ENCODE measurements at regions not wholly inside any gene's neighbourhood (a gene's known extent, or its start where the extent isn't known, plus 50 kb on each side); places are given as distances from the start of the nearest gene placed in this dataset.

DNA sequence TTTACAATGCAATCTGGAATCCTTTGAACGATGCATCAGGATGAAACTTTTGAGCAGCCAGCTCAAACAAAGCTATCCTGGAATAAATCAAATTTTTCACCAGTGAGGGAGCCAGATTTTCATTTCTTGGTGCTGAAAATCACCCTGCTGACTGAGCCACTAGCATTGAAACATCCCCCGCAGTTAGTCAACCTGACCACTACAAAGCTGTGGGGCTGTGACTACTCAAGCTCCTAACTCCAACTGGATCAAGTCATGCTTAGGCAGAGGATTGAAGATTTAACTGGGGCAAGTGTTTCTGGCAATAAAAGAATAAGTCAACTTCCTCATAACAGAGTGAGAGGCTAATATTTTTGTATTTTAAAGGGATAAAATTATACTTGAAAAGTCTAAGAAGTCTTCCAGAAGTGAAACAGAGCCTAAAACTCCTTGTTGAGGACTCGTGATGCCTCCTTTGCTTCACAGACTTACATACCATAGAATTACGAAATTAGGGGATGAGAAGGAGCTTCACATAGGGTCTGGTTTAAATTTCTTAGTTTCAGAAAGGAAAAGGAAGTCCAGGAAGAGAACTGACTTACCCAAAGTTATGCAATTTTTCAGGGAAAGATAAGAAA lies 177.8 kb downstream of the SERPINI1 start:
- Histone ChIP-seq H4K20me1 (ENCODE audit: insufficient read depth, low read length) (no peaks in the 10 kb centered on the region), H3K9ac (ENCODE audit: insufficient read depth, low read length, poor library complexity, severe bottlenecking) (no peak overlapping the region), H2AFZ (ENCODE audit: insufficient read depth, low read depth, low read length, poor library complexity, severe bottlenecking) (no peak overlapping the region), H3K4me2 (replicated peaks; ENCODE audit: extremely low read depth, low read length, poor library complexity, severe bottlenecking) (peak overlapping the region; percentile 29), H3K36me3 (replicated peaks in 1 of 2; ENCODE audit: control insufficient read depth in 1 of 2, insufficient read depth in 2 of 2, low read length in 2 of 2) (no peaks in the 10 kb centered on the region), H3K9me3 (replicated peaks in 1 of 2; ENCODE audit: control insufficient read depth in 1 of 2, insufficient read depth in 1 of 2, low read length in 2 of 2) (no peaks in the 10 kb centered on the region), H3K4me3 (replicated peaks in 1 of 3; ENCODE audit: low read depth in 2 of 3, low read length in 3 of 3) (peak overlapping the region in 1 of 3 experiments; percentile 13), H3K4me1 (ENCODE audit: control insufficient read depth in 1 of 2, insufficient read depth in 2 of 2, low read length in 2 of 2) (peaks cover 14% of the 10 kb centered on the region in 2 donors), H3K79me2 (ENCODE audit: insufficient read depth, low read length) (no peaks in the 10 kb centered on the region), H3K27me3 (ENCODE audit: control insufficient read depth in 2 of 2, insufficient read depth in 2 of 2, low read length in 2 of 2) (no peaks in the 10 kb centered on the region), H3K27ac (ENCODE audit: low read depth in 1 of 2, low read length in 2 of 2) (peak overlapping the region in 1 of 2 donors; percentile 33)
- Mint-ChIP-seq H3K27me3 (ENCODE audit: low read depth in 3 of 3) (no peaks in the 10 kb centered on the region), H3K4me3 (no peak overlapping the region), H3K9me3 (no peaks in the 10 kb centered on the region), H3K27ac (peak overlapping the region in 3 of 7 donors; percentile 18 to 66 (median 32)), H3K36me3 (no peaks in the 10 kb centered on the region), H3K4me1 (peaks cover 21% of the 10 kb centered on the region)
- TF ChIP-seq, protein P1, sequence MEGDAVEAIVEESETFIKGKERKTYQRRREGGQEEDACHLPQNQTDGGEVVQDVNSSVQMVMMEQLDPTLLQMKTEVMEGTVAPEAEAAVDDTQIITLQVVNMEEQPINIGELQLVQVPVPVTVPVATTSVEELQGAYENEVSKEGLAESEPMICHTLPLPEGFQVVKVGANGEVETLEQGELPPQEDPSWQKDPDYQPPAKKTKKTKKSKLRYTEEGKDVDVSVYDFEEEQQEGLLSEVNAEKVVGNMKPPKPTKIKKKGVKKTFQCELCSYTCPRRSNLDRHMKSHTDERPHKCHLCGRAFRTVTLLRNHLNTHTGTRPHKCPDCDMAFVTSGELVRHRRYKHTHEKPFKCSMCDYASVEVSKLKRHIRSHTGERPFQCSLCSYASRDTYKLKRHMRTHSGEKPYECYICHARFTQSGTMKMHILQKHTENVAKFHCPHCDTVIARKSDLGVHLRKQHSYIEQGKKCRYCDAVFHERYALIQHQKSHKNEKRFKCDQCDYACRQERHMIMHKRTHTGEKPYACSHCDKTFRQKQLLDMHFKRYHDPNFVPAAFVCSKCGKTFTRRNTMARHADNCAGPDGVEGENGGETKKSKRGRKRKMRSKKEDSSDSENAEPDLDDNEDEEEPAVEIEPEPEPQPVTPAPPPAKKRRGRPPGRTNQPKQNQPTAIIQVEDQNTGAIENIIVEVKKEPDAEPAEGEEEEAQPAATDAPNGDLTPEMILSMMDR (IDR thresholded peaks at IDR 0.05): no peak
- WGBS (ENCODE audit: insufficient coverage): 83% methylated on average over 1 of the region's 4 CpGs
- peak in 2 of 3 donors; percentile 11 to 22 for DNase-seq
- intact Hi-C loops (cut with micrococcal nuclease): no loop called here

DNA sequence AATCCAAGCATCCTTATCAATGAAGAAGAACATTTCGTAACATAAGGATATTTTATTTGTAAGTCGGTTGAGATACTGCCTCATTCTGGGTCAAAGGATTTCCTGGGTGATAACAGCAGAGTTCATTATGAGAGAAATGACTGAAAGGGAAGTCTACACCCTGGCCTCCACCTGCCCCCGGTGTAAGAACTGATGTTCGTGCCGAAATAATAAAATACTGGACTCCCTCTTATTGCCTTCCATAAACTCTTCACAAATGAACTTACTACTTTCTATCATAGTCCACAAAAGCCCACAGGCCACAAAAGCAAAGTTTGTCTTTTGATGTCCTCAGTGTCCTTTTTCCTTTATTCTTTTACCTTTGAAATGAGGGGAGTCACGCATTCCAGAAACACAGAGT lies 174.4 kb downstream of the SERPINI1 start:
- no peak for DNase-seq
- H3K4me2 ChIP-seq (replicated peaks; ENCODE audit: extremely low read depth, low read length, poor library complexity, severe bottlenecking): no peak overlapping the region
- H2AFZ ChIP-seq (ENCODE audit: insufficient read depth, low read depth, low read length, poor library complexity, severe bottlenecking): no peak overlapping the region
- H3K4me3 Mint-ChIP-seq: no peak overlapping the region
- no peak overlapping the region for H3K4me3 ChIP-seq (replicated peaks in 1 of 3; ENCODE audit: low read depth in 2 of 3, low read length in 3 of 3)
- H3K27ac Mint-ChIP-seq: no peak overlapping the region
- no peaks in the 10 kb centered on the region for H3K36me3 Mint-ChIP-seq
- no peaks in the 10 kb centered on the region for H3K27me3 Mint-ChIP-seq (ENCODE audit: low read depth in 3 of 3)
- no peak overlapping the region for H3K27ac ChIP-seq (ENCODE audit: low read depth in 1 of 2, low read length in 2 of 2)
- no peaks in the 10 kb centered on the region for H3K36me3 ChIP-seq (replicated peaks in 1 of 2; ENCODE audit: control insufficient read depth in 1 of 2, insufficient read depth in 2 of 2, low read length in 2 of 2)
- peaks cover 19% of the 10 kb centered on the region for H3K4me1 Mint-ChIP-seq
- peaks cover 0 to 3% (median 0%) of the 10 kb centered on the region in 7 donors for H3K9me3 Mint-ChIP-seq
- no peaks in the 10 kb centered on the region for H3K9me3 ChIP-seq (replicated peaks in 1 of 2; ENCODE audit: control insufficient read depth in 1 of 2, insufficient read depth in 1 of 2, low read length in 2 of 2)
- peaks cover 12 to 14% of the 10 kb centered on the region in 2 donors for H3K4me1 ChIP-seq (ENCODE audit: control insufficient read depth in 1 of 2, insufficient read depth in 2 of 2, low read length in 2 of 2)
- TF ChIP-seq, protein P1 (IDR thresholded peaks at IDR 0.05): no peak
- no peak overlapping the region for H3K9ac ChIP-seq (ENCODE audit: insufficient read depth, low read length, poor library complexity, severe bottlenecking)
- no peaks in the 10 kb centered on the region for H3K27me3 ChIP-seq (ENCODE audit: control insufficient read depth in 2 of 2, insufficient read depth in 2 of 2, low read length in 2 of 2)
- H4K20me1 ChIP-seq (ENCODE audit: insufficient read depth, low read length): no peaks in the 10 kb centered on the region
- intact Hi-C loops (cut with micrococcal nuclease): no loop called here
- 100% methylated on average over 1 of the region's 6 CpGs for WGBS (ENCODE audit: insufficient coverage)
- no peaks in the 10 kb centered on the region for H3K79me2 ChIP-seq (ENCODE audit: insufficient read depth, low read length)
